Fibroblast of gingiva (primary cell): ENCODE measurements at regions not wholly inside any gene's neighbourhood (a gene's known extent, or its start where the extent isn't known, plus 50 kb on each side); places are given as distances from the start of the nearest gene placed in this dataset.
"Not testable (repeated sequence)": the region's sequence is repeated elsewhere in the genome, so short reads cannot be mapped to it uniquely, and the experiment has no call there.

Source experiments
- DNase-seq: peaks from one replicate; pipeline ENCODE4 v3.0.0-alpha.2; 2011; ENCODE audit warnings: low read depth

- no peak for DNase-seq
Observed at GRCh38 chr5:10126900-10127299, 122.8 kb downstream of the ATPSCKMT start.

GRCh38 chr5:10125116-10125515 lies 124.6 kb downstream of the ATPSCKMT start:
- no peak for DNase-seq

GRCh38 chr5:10124287-10124686 lies 125.4 kb downstream of the ATPSCKMT start:
- DNase-seq, result peak; percentile 44

GRCh38 chr5:10123254-10123989 lies 126.3 kb downstream of the ATPSCKMT start:
- DNase-seq, result no peak

GRCh38 chr5:10122076-10122726 lies 127.5 kb downstream of the ATPSCKMT start:
- DNase-seq, result no peak

- no peak for DNase-seq
Observed at GRCh38 chr5:10120934-10121333, 128.8 kb downstream of the ATPSCKMT start.

- no peak for DNase-seq
Observed at GRCh38 chr5:10118150-10118549, 131.5 kb downstream of the ATPSCKMT start.

- DNase-seq, result no peak
Observed at GRCh38 chr5:10116594-10116993, 133.1 kb downstream of the ATPSCKMT start.

GRCh38 chr5:10115669-10116068 lies 134.0 kb downstream of the ATPSCKMT start:
- DNase-seq, result no peak

- DNase-seq, result peak; percentile 45
Observed at GRCh38 chr5:10111571-10111970, 138.1 kb downstream of the ATPSCKMT start.

GRCh38 chr5:10110228-10110627 lies 139.5 kb downstream of the ATPSCKMT start:
- DNase-seq, result no peak

- DNase-seq, result no peak
Observed at GRCh38 chr5:10109299-10109698, 140.4 kb downstream of the ATPSCKMT start.

GRCh38 chr5:10106806-10107205 lies 142.9 kb downstream of the ATPSCKMT start:
- peak; percentile 11 for DNase-seq

GRCh38 chr5:10106285-10106684 lies 143.4 kb downstream of the ATPSCKMT start:
- no peak for DNase-seq

- DNase-seq, result no peak
Observed at GRCh38 chr5:10102706-10103497, 146.8 kb downstream of the ATPSCKMT start.

- not testable (repeated sequence) for DNase-seq
Observed at GRCh38 chr5:10102235-10102634, 147.5 kb downstream of the ATPSCKMT start.

- no peak for DNase-seq
Observed at GRCh38 chr5:10099548-10099947, 150.1 kb downstream of the ATPSCKMT start.

GRCh38 chr5:10091701-10092100 lies 158.0 kb downstream of the ATPSCKMT start:
- DNase-seq, result no peak

- no peak for DNase-seq
Observed at GRCh38 chr5:10090074-10090473, 159.6 kb downstream of the ATPSCKMT start.

GRCh38 chr5:10085185-10085584 lies 164.5 kb downstream of the ATPSCKMT start:
- no peak for DNase-seq

GRCh38 chr5:10081584-10081983 lies 168.1 kb downstream of the ATPSCKMT start:
- DNase-seq, result no peak

- peak; percentile 84 for DNase-seq
Observed at GRCh38 chr5:10077791-10078545, 171.7 kb downstream of the ATPSCKMT start.
